COR-L47 (cell line): ENCODE measurements at regions not wholly inside any gene's neighbourhood (a gene's known extent, or its start where the extent isn't known, plus 50 kb on each side); places are given as distances from the start of the nearest gene placed in this dataset.
A peak's percentile ranks its signal among the peaks of the same experiment; 100 is the strongest.

Experiments used
- DNase-seq: peaks from one replicate; lab custom pipeline; 2025; lab: John Stamatoyannopoulos, UW

GRCh38 chr16:66289051-66289680, 77.3 kb upstream of the CDH5 start:
- no peak for DNase-seq

DNA sequence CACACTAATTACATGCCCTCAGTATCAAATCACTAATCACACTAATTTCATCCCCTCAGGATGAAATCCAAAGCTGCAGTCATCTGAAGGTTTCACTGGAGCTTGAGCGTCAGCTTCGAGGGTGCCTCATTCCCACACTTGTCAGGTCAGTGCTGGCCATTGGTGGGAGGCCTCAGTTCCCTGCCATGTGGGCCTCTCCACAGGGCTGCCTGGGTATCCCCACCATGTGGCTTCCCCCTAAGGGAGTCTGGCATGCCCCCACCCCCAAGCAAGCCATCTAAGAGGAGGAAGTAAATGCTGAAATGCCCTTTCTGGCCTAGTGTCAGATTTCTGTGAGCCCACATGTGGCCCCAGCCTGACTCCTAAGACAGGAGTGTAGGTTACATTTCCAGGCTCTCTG, 78.6 kb upstream of the CDH5 start:
- no peak for DNase-seq

- DNase-seq = no peak
These were observed 79.1 kb upstream of the CDH5 start for GRCh38 chr16:66287416-66287815.

GRCh38 chr16:66286527-66286926, 80.0 kb upstream of the CDH5 start:
- no peak for DNase-seq

DNA sequence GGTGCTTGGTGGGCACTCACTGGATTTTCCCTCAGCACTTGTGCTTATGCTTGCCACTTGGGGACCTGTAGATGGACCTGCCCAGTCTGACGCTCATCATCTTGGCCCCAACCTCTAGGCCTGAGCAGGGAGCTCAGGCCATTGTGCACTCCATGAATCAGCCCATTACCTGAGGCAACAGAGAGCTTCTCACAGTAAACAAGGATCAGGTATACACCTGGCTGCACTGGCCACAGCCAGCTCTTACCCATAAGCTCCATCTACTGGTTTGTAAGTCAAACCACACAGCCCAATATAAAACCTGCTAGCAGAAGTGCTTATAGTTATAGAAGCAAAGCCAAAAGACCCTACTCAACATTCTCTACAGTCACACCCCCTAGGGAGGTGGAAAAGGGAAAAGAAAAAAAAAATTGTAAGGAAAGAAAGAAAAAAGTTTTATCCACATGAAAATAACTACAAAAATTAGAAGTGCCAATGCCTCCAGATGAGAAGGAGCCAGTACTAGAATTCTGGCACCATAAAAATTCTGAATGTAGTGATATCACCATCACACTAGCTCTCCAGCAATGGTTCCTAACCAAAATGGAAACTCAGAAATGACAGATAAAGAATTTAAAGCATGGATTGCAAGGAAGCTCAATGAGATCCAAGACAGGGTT, 87.8 kb upstream of the CDH5 start:
- peak; percentile 14 for DNase-seq

- peak; percentile 4 for DNase-seq
These were observed 88.4 kb upstream of the CDH5 start for GRCh38 chr16:66278111-66278531.

- no peak for DNase-seq
These were observed 89.0 kb upstream of the CDH5 start for GRCh38 chr16:66277311-66278070.

DNA sequence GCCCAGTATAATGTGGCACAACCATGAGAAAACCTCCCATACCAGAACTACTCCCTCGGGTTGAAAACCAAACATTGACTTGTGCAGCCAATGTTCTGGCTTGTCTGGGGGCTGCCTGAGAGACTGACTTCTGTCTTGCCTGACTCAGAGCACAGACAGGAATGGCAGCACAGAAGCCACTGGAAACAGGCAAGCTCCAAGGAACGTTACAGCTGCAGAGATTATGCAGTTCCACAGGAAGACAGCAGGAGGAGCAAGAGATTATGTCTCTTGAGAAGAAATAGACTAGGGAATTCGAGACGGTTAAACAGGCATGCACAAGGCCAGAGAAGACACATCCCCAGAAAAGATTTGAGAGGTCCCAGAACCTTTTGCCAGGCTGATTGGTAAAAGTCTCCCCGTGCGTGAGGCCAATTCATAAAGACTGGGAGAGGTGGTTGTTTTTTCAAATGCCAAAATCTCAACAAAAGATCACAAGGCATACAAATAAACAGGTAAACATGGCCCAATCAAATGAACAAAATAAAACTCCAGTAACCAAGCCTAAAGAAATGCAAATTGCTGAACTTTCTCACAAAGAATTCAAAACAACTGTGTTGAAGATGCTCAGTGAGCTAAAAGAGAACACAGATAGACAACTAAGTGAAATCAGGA, 90.6 kb upstream of the CDH5 start:
- peak; percentile 39 for DNase-seq

GRCh38 chr16:66274335-66275110, 92.0 kb upstream of the CDH5 start:
- DNase-seq = peak; percentile 35

- DNase-seq = no peak
These were observed 92.7 kb upstream of the CDH5 start for GRCh38 chr16:66273644-66274334.

GRCh38 chr16:66273053-66273452, 93.4 kb upstream of the CDH5 start:
- DNase-seq = no peak

DNA sequence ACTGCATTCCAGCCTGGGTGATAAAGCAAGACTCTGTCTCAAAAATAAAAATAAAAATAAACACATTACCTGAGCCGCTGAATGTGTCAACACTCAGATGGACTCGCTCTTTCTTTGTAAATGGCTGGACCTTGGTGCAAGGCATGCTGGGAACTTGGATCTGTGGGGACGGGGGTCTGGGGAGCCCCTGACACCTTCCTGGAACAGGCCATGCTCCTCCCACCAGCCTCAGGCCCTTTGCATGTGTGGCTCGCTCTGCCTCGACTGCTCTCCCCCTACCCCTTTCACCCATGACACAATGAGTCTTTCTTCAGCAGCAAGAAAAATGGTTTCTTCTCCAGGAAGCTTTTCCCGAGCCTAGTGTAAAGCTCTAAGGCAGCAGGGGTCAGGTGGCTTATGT, 94.0 kb upstream of the CDH5 start:
- DNase-seq = no peak

GRCh38 chr16:66271074-66272060, 95.1 kb upstream of the CDH5 start:
- DNase-seq = no peak

- DNase-seq = peak; percentile 77
These were observed 96.1 kb upstream of the CDH5 start for GRCh38 chr16:66270333-66270927.

DNA sequence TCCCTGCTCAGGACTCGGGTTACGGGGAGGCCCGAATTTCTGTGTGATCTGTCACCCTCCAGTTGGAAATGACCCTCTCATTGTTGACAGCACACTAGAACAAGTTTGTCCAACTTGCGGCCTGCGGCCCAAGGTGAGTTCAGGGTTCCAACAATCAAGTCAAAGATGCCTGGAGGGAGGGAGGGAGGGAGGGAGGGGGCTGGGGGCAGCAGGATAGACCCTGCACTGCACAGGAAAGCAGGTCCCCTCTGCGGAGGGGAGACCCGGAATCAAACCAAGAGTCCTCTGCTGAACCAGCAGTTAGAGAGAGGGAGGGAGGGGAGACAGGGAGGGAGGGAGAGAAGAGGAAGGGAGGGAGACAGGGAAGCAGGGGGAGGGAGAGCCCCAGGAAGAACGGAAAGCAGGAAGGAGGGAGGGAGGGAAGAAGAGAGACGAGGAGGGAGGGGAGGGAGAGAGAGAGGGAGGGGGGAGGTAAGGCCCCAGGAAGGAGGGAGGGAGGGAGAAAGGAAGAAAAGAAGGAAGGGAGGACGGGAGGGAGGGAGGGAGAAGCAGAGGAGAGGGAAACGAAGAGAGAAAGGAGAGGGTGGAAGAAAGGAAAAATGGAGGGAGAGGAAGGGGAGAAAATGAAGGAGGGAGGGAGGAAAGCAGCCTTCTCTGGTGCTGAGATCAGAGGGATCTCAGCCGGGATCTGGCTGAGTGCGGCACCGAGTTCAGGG, 96.7 kb upstream of the CDH5 start:
- DNase-seq = no peak

DNA sequence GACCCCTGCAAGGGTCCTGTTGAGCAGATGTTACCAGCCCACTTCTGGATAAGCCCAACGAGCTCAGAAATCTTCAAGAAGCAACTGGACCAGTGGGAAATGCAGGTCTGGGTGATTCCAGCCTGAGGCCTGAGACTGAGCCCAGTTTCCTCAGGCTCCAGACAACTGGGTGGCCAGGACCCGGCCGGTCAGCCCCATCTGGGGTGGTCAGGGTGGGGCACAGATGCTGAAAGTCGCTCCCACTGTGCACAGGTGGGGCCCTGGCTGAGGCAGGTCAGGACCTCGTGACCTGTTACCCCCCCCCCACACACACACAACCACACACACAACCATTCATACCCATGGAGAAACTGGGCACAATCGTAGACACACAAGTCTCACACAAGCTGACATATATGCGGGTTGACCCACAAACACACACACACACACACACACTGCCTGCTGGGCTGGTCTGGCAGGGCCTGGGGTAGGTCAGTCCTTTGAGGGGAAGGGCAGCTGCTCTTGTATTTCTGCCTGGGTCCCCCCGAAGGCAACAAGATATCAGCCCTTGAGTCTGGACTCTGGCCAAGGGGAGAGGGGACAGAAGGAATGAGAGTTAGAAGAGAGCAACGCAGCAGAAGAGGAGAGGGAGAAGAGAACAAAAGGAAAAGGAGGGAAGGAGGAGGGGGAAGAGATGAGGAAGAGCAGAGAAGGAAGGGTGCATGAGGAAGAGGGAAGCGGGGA, 99.0 kb upstream of the CDH5 start:
- DNase-seq = no peak

GRCh38 chr16:66266436-66267291, 99.8 kb upstream of the CDH5 start:
- DNase-seq = no peak
